Bronchial epithelial cell (primary cell): ENCODE measurements at regions not wholly inside any gene's neighbourhood (a gene's known extent, or its start where the extent isn't known, plus 50 kb on each side); places are given as distances from the start of the nearest gene placed in this dataset.
"Not testable (repeated sequence)": the region's sequence is repeated elsewhere in the genome, so short reads cannot be mapped to it uniquely, and the experiment has no call there.

Experiments
- DNase-seq: peaks from one replicate; pipeline ENCODE4 v3.0.0-alpha.2; 2010; ENCODE audit warnings: low read depth
- FAIRE-seq: peaks from 2 replicates; lab custom pipeline; 2011; peaks lifted over from hg19 to GRCh38; lab: Jason Lieb, UNC
- H3K27me3 ChIP-seq: 2 replicates; pipeline ENCODE4 v1.5.1; 2011; ENCODE audit warnings: low read length; ENCODE audit not compliant: control insufficient read depth, insufficient read depth
- H3K36me3 ChIP-seq: 2 replicates; pipeline ENCODE4 v1.5.1; 2011; ENCODE audit warnings: low read length; ENCODE audit not compliant: control insufficient read depth, insufficient read depth
- H3K4me3 ChIP-seq: 2 replicates; pipeline ENCODE4 v1.5.1; 2011; ENCODE audit warnings: mild to moderate bottlenecking, low read depth, low read length, control low read depth
- TF ChIP-seq, protein P1 (sequence below): IDR thresholded peaks from 2 replicates; pipeline ENCODE4 v1.5.1; 2011; ENCODE audit warnings: mild to moderate bottlenecking, moderate library complexity, low read length, control low read depth, inconsistent platforms; ENCODE audit not compliant: insufficient read depth, severe bottlenecking

DNA sequence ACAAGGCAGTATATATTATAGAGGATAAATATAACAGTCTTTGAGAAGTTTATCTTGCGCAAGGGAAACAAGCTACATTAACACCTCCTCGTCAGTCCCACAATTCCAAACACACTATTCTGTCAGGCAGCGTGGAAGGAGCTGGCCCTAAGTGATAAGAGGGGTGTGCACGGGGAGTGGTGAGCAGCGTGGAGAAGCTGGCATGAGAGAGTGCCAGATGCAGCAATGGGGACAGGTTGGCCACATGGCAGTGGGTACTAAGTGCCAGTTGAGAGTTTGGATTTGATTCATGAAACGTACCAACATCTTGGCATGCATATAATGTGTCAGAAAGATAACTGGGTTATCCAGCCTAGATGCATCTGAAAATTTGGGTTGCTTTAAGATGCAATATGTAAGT lies 460.2 kb downstream of the ICE1 start:
- no peak overlapping the region for H3K4me3 ChIP-seq
- H3K27me3 ChIP-seq: no peaks in the 10 kb centered on the region
- TF ChIP-seq, protein P1, sequence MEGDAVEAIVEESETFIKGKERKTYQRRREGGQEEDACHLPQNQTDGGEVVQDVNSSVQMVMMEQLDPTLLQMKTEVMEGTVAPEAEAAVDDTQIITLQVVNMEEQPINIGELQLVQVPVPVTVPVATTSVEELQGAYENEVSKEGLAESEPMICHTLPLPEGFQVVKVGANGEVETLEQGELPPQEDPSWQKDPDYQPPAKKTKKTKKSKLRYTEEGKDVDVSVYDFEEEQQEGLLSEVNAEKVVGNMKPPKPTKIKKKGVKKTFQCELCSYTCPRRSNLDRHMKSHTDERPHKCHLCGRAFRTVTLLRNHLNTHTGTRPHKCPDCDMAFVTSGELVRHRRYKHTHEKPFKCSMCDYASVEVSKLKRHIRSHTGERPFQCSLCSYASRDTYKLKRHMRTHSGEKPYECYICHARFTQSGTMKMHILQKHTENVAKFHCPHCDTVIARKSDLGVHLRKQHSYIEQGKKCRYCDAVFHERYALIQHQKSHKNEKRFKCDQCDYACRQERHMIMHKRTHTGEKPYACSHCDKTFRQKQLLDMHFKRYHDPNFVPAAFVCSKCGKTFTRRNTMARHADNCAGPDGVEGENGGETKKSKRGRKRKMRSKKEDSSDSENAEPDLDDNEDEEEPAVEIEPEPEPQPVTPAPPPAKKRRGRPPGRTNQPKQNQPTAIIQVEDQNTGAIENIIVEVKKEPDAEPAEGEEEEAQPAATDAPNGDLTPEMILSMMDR: no peak
- no peaks in the 10 kb centered on the region for H3K36me3 ChIP-seq
- DNase-seq (no peak), FAIRE-seq (no peak)

DNA sequence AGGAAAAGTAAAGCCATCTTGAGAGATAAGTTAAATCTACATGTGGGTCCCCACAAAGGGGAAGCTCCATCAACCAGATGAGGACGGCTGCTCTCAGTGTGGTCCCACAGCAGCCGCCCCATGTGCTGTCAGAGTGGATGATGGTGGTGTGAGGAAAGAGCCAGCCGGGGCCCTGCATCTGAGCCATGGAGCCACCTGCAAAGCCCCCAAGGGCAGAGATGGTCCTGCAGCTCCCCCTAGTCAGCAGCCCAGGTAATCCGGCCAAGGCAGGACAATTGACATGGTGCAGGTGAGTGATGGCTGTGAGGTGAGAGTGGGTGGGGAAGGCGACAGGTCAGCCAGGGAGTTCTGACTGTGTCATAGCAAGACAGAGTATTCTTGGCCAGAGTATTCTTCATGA lies 458.8 kb downstream of the ICE1 start:
- FAIRE-seq: no peak
- no peak overlapping the region for H3K4me3 ChIP-seq
- no peak for DNase-seq
- no peaks in the 10 kb centered on the region for H3K27me3 ChIP-seq
- TF ChIP-seq, protein P1: no peak
- H3K36me3 ChIP-seq: no peaks in the 10 kb centered on the region

DNA sequence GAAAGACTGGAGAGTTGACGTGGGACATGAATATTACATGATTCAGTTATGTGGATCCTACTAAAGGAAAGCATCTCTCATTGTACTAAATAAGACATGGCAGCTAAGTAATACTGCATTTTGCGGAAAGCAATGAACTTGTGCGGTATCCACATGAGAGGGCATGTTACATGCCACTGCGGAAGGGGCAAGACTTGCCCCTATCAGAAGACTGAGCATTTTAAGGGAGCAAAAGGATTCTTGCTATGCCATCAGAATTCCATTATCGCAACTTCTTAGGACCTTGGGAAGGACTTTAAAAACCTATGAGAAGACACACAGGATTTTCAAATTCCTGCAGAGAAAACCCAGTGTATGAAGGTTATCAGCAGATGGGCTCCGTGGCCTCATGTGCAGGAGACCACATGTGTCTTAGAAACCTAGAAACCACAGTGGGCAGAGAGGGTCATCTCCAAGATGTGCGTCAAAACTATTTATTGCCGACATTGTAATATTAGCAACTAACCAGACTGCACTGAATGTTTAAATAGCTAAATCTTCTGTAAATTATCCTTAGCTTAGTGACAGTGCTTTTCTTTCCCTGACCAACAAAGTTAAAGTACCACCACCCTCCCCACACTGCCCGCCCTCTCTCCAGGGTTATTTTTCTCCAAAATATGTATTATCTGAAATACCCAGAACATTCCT lies 457.7 kb downstream of the ICE1 start:
- DNase-seq: no peak
- no peaks in the 10 kb centered on the region for H3K36me3 ChIP-seq
- TF ChIP-seq, protein P1: no peak
- H3K27me3 ChIP-seq: no peaks in the 10 kb centered on the region
- no peak for FAIRE-seq
- no peak overlapping the region for H3K4me3 ChIP-seq

DNA sequence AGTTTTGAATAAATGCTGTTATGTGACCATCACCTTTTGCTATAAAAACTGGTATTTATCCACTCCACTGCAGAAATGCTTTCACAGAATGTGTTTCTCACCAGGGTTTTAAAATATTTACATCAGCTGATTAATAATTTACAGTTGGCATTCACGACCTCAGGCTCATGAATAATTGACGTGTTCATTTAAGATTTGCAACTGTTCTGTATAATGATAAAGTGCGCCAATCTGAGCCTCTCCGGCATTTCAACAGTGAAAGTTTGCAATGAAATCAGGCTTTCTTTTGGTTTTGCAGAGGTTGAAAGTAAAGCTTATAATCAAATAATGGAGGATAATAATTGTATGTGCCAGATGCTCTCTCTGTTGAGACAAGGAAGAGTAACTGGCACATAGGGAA lies 434.9 kb downstream of the ICE1 start:
- Histone ChIP-seq H3K36me3 (no peaks in the 10 kb centered on the region), H3K4me3 (no peak overlapping the region), H3K27me3 (no peaks in the 10 kb centered on the region)
- FAIRE-seq (no peak), DNase-seq (no peak)
- TF ChIP-seq, protein P1: no peak

DNA sequence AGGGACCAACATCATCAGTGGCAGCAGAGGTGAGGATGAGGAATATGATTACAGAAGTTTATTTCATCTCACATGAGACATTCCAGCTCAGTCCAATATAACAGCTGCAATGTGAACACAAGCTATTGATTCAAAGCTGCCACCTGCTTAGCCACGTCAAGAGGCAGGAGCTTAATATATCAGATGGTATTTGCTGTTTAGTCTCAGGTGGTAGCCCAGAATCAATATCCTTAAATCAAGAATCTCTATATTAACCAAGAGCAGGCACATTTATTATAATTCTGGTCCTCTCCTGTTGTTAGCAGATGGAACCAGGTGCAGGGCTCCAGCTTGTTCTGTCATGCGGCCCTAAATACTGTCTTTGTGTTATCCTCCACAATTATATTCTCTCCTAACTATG lies 431.6 kb downstream of the ICE1 start:
- FAIRE-seq (no peak), DNase-seq (no peak)
- Histone ChIP-seq H3K4me3 (no peak overlapping the region), H3K36me3 (no peaks in the 10 kb centered on the region), H3K27me3 (no peaks in the 10 kb centered on the region)
- TF ChIP-seq, protein P1: no peak

DNA sequence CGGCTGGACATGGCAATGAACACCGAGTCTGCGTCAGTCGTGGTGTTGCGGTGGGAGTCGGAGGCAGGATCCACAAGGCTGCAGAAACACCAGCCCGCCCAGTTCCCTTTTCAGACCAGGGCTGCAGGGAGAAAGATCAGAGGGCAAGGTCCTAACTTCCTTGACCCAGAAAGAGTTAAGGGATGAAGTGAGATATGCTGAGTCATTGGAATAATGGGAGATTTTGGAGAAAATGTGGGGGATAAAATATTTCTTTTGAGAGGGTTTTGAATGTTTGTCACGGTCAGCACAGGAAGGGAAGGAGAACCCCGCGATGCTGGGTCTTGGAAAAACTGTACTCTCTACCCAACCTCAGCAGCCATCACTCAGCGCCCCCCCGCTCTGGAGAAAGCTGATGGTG lies 416.0 kb downstream of the ICE1 start:
- TF ChIP-seq, protein P1: no peak

DNA sequence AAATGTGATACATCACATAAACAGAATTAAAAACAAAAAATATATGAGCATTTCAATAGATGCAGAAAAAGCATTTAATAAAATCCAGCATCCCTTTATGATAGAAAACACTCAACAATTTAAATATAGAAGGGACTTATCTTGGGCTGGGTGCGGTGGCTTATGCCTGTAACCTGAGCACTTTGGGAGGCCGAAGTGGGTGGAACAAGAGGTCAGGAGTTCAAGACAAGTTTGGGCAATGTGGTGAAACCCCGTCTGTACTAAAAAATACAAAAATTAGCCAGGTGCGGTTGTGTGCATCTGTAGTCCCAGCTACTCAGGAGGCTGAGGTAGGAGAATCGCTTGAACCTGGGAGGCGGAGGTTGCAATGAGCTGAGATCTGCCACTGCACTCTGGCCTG lies 409.1 kb downstream of the ICE1 start:
- not testable (repeated sequence) for H3K36me3 ChIP-seq, H3K27me3 ChIP-seq, H3K4me3 ChIP-seq, DNase-seq, FAIRE-seq

More for the DNA sequence above, 416.0 kb downstream of the ICE1 start:
- DNase-seq: no peak
- no peak for FAIRE-seq
- Histone ChIP-seq H3K4me3 (no peak overlapping the region), H3K36me3 (no peaks in the 10 kb centered on the region), H3K27me3 (no peaks in the 10 kb centered on the region)
